Activated CD8-positive, alpha-beta memory T cell treated with anti-CD3 and anti-CD28 coated beads for 4 hours (primary cell): ENCODE measurements at regions not wholly inside any gene's neighbourhood (a gene's known extent, or its start where the extent isn't known, plus 50 kb on each side); places are given as distances from the start of the nearest gene placed in this dataset.

Source experiments
- DNase-seq, 2 donors: peaks; one replicate each; pipeline ENCODE4 v3.0.0-alpha.2; 2020; ENCODE audit warnings: low read depth in 2 of 2

- no peak for DNase-seq
Observed at GRCh38 chr3:103617961-103618360, 1183.1 kb downstream of the ZPLD1 start.

DNA sequence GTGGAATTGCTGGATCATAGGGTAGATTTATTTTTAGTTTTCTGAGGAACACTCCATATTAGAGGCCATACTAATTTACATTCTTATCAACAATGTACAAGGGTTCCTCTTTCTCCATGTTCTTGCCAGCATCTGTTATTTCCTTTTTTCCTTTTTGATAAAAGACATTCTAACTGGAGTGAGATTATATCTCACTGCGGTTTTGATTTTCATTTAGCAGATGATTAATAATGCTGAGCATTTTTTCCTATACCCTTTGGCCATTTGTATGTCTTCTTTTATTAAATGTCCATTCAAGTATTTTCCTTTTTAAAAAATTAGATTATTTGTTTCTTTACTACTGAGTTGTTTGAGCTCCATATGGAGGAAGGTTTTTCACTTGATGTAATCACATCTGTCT, 1189.5 kb downstream of the ZPLD1 start:
- no peak for DNase-seq

GRCh38 chr3:103629391-103629790, 1194.6 kb downstream of the ZPLD1 start:
- DNase-seq, result no peak

GRCh38 chr3:103644450-103644849, 1209.6 kb downstream of the ZPLD1 start:
- no peak for DNase-seq

DNA sequence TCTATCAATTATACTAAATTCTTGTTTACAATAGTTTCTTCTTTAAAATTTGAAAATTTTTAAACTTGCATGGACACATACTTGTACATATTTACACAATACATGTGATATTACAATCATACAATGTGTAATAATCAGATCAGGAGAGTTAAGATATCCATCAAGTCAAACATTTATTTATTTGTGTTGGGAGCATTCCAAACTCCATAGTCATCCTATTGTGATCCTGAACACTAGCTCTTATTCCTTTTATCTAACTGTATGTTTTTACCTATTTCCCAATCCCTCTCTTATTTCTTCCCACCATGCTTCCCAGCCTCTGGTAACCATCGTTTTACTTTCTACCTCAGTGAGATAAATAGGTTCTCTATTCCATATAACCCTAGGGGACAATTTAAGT, 1219.2 kb downstream of the ZPLD1 start:
- DNase-seq, result no peak

GRCh38 chr3:103657756-103658155, 1222.9 kb downstream of the ZPLD1 start:
- DNase-seq, result no peak

DNA sequence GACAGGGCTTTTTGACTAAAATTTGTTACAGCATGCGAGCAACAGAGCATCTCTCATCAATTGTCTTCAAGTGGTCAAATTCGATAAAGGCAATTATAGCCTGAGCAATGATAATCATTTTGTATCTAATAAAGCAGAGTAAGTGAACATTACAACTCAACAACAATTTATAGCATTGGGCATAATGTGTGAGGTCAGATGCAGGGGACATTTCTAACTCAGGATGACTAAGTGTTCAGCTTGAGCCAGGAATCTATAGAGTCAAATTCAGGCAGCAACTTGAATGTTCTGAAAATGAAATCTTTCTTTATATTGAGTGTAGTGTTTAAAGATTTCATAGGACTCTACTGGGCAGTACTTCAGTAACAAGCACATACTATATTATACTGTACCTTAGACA, 1226.0 kb downstream of the ZPLD1 start:
- no peak for DNase-seq

- DNase-seq, result no peak
Observed at GRCh38 chr3:103662591-103662990, 1227.8 kb downstream of the ZPLD1 start.

DNA sequence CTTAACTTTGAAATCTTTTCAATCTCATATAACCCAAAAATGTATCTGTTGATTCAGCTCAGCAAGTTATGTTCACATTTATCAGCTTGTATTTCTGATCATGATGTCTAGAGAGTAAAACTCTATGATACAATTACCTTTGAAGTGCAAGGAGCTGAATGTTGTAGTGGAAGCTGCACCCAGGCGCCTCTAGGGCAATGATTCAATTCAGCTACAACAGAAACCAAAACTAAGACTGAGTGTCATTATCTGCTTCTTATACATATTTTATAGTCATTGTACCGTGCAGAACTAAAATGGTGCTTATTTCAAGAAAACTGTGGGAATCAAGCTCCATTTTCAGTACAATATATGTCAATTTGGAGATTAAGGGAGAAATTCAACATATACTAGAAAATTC, 1237.5 kb downstream of the ZPLD1 start:
- DNase-seq, result no peak

GRCh38 chr3:103684904-103685303, 1250.1 kb downstream of the ZPLD1 start:
- DNase-seq, result no peak

DNA sequence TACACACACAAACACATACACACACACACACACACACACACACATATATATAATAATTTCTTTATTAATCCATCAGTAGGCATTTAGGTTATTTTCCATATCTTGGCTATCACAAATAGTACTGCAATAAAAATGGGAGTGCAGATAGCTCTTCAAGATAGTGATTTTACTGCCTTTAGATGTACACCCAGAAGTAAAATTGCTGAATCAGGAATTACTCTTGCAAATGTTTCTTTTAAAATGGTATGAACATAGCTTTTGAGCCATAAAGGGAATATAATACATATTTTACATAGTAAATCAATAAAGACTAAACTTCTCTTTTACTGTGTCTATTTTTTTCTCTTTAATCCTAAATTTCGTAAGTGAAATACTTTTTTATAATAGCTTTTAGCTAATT, 1251.1 kb downstream of the ZPLD1 start:
- no peak for DNase-seq

- no peak for DNase-seq
Observed at GRCh38 chr3:103690536-103690935, 1255.7 kb downstream of the ZPLD1 start.

DNA sequence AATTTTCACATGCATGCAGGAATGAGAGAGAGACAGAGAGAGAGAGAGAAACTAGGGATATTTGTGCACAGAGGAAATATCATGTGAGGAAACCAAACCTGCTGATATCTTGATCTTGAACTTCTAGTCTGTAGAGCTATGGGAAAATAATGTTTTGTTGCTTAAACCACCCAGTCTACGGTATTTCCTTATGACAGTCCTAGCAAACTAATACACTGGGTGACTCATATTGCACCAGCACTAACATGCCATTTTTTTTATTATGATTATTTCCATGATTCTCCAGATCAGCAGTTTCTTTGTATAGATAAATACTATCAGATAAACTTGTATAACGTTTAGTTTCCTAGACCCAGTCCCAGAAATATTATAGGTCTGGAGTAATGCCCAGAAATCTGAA, 1259.0 kb downstream of the ZPLD1 start:
- no peak for DNase-seq

GRCh38 chr3:103698646-103699045, 1263.8 kb downstream of the ZPLD1 start:
- DNase-seq, result no peak

- no peak for DNase-seq
Observed at GRCh38 chr3:103699228-103699627, 1264.4 kb downstream of the ZPLD1 start.

DNA sequence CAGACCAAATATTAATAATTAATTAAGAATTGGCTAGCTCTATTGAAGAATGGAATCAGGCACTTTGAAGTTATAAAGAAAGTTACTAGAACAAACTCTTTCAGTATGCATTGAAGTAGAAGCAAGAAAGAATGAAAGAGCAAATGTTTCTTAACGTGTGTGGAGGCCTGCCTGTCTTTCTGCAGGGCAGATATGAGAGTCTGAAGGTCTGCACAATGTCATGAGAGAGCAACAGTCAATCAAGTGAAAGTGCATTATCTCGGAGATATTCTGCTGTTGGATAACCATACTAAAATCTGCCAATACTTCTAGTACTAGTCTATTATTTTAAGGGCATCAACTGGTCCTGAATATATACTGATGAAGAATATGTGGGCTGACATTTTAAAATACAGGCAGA, 1270.8 kb downstream of the ZPLD1 start:
- DNase-seq, result no peak

DNA sequence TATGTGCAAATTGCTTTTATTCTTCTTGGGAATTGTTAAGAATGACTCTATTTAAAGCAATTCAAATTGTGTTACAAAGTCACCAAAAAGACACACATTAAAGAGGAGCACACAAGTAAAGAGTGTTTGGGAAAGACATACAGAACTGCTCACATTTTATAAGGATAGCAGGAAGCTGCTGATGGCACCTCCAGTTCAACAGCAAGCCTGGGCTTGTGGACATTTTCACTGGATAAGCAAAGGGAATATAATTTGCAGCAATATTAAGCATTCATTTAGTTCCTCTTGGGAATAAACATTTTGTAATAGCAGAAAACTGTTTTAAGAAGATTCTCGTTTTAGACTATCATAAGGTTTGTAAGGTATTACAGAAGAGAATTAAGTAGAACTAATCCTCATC, 1271.9 kb downstream of the ZPLD1 start:
- DNase-seq, result no peak

DNA sequence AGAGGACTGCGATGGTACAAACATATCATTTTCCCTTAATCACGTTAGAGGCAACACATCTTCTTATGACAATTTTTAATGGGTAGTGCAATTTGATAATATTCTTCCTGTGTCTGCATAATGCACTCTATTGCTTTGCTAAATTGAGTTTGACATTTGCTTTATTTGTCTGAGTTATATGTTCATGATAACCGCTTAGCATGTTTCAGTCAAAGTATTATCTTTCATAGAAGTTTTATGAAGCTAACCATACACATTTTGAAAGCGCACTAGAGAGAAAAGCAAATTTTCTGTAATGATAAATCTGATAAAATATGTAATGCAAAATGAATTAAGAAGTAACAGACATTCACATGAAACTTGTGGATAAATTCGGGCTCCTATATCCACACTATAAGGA, 1276.9 kb downstream of the ZPLD1 start:
- DNase-seq, result no peak

DNA sequence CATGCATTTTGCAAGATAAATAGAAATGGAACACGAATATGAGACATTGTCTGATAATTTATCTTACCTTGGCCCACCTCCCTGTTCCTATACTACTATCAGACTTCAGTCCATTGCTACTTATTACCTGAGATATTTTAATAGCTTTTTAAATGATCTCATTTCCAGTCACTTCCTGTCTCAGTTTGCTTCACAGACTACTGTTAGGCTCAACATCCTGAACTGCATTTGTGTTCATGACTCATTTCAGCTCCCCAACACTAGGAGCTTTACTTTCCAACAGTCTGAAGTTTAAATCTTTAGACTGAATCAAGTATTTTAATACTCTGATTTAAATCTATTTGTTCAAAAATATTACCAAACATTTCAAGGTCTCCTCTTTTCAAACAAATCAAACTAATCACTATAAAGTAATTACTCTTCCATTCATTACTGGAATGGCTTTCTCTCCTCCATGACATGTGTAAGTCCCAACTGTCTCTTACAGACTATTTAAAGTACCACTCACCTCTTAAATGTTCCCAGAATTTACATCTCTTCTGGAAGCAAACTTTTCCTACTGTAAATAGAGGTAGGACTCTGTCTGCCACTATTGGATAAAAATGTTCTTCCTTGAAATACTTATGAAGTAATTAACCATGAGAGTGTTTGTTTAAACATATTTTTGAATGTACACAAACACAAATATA, 1277.6 kb downstream of the ZPLD1 start:
- no peak for DNase-seq

DNA sequence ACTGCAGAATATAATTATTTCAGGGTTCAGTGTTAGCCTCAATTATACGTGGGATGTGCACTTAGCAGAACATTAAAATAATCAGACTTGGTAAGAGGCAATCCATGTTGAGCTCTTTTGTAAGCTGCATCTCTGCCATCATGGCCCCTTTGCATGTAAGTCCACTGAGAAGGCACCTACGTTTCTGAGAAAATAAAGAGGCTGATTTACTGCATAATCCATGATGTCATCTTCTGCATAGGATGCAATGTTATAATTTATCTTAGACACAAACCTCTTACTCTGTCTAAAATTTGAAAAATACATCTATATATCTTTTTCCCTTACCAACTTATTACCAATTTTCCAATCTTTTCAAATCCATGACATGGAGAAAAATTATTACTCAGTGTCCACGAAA, 1294.7 kb downstream of the ZPLD1 start:
- DNase-seq, result no peak

GRCh38 chr3:103730744-103731143, 1295.9 kb downstream of the ZPLD1 start:
- no peak for DNase-seq

GRCh38 chr3:103752986-103753385, 1318.2 kb downstream of the ZPLD1 start:
- DNase-seq, result no peak

GRCh38 chr3:103767635-103768034, 1332.8 kb downstream of the ZPLD1 start:
- DNase-seq, result no peak

DNA sequence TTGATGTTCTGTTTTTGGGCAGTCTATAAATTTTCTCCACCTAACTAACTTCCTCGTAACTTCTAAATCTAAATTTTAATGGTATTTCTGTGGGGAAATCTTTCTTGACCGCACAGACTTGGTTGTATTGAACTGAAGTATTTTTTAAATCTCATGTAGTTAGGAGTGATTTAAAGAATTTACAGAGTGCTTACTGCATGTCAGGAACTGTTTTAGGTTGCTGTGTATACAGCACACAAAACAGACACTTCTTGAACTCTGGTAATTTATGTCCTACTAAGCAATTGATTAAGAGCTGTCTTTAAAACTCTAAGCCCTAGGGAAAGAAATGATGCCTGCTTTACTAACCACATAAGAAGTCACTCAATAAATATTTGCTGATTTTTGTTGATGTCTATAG, 1350.2 kb downstream of the ZPLD1 start:
- DNase-seq, result no peak
